HG03558 (cell line): ENCODE measurements at regions not wholly inside any gene's neighbourhood (a gene's known extent, or its start where the extent isn't known, plus 50 kb on each side); places are given as distances from the start of the nearest gene placed in this dataset.
"Not testable (repeated sequence)": the region's sequence is repeated elsewhere in the genome, so short reads cannot be mapped to it uniquely, and the experiment has no call there.

ENCODE experiments used
- ATAC-seq: cut with Tn5 transposase; IDR thresholded peaks from one replicate; pipeline ENCODE4 v1.9.1; 2021; ENCODE audit warnings: moderate number of reproducible peaks; ENCODE audit not compliant: unreplicated experiment; ENCODE audit errors: extremely low read depth

DNA sequence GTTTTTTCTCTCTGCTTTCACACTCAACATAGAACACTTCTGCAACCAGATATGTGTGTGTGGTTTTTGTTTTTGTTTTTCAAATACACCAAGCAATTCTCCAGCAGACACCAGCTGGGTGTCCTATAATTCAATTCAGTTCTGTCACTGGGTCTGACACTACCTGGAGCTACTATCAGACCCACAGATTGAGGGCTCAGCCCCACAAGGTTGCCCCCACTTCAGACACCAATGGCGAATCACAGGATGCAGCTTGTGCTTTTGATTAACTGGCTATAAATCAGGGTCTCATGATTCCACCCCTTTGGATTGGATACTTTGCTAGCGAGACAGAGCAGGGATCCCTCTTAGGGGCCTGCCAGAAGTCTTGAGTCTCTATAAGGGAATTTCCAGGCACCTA, 462.2 kb upstream of the NRP1 start:
- ATAC-seq = no peak

DNA sequence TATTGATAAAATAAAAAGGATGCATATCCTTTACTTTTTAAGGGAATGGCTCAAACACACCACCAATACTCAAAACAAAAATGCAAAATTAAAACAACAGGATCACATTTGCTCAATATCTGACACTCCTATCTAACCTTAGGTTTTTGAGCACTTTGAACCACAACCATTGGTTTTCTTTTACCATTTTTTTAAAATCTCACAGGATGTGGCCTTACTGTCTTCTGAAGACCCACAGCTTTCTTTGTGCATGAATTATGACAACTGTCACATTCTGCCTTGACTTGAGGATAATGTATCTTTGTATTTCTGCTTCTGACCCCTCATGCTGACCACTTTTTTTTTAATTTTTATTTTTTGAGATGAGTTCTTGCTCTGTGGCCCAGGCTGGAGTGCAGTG, 461.1 kb upstream of the NRP1 start:
- no peak for ATAC-seq

DNA sequence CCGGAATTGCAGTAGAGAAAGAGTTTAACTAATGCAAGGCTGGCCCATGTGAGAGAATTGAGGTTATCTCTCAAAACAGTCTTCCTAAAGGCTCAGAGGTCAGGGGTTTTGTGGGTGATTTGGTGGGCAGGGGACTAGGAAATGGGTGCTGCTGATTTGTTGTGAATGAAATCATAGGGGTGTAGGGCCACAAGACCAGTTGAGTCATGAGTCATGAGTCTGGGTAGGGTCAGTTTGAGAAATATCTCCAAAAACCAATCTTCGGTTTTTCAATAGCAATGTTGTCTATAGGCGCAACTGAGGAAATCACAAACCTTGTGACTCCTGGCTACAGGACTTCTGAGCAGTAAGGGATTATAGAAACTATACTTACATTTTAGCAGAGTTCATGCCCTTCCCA, 460.0 kb upstream of the NRP1 start:
- ATAC-seq = no peak

DNA sequence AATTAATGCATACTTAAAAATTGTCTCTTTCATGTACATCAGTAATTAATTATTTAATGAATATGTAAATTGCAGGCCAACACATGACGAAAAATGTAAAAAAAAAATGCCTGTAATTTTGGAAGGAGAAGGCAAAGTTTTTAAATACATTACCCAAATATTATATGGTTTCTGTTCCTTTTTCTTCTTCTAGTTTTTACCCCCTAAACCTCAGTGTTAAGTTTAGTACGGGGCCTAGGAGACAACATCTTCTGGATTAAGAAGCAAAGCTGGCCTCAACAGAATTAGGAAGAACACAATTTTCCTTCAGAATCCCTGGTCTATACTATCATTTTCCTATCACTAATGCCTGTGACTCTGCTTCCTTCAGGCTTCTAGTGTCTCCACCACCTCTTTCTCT, 459.3 kb upstream of the NRP1 start:
- no peak for ATAC-seq

DNA sequence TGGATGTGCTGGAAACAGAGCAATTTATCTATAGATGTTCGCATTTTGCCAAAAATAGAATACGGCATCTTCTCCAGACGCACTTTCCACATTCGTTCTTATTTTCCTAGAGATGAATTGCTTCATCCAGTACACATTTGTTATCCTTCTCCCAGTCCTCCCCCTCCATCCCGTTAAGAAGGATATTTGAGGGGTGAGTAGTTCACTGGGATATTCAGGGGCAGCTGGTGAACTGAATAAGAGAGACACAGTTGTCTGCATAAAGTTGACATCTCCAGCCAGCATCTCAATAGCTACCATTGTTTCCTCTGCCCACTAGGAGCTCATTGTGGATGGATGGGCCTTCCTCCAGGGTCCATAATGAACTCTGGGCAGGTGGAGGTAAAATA, 456.8 kb upstream of the NRP1 start:
- no peak for ATAC-seq

DNA sequence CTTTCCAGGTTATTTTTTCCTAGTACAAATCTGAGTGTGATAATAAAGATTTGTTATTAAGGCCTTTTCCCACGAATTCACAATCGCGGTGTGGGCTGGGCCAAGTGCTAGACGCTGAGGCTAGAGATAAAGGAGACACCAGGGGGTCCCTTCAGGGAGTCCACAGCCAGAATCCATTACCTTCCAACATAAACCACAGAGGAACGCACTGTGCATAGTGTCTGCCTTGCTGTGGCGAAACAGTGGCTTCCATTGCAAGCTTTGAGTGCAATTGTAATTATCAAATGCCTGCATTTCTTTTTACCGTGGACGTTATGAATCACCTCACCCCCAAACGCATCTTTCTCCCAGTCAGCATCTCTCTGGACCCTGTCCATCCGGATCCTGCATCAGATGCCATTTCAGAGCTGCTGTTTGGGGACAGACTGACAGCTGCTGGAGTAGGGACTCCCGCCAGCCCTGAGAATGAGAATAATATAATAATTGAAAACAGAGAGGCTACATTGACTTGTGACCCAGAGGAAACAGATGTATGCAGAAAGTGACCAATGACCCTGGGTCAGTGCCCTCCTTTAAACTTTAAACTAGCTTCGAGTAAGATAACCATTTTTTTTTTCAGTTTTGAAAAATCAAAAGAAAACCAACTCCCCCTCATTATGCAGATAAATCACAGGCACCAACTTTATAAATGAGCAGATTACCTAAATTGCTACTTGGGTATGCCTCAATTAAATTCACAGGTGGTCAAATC, 456.2 kb upstream of the NRP1 start:
- no peak for ATAC-seq

DNA sequence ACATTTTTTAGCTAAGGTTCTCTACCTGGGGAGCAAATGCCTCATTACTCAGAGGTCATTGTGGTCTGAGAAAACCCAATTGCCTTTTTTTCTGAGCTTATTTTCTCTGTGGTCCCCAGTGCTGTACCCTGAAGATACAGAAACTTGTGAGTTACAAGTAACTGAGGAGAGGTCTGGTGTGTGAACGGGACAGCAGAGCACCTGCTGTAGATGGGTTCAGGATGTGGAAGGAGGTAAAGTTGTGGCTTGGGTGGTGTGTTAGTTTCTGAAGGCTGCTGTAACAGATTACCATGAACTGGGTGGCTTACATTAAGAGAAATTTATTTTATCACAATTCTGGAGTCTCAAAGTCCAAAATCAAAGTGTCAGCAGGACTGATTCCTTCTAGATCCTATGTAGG, 449.1 kb upstream of the NRP1 start:
- no peak for ATAC-seq

DNA sequence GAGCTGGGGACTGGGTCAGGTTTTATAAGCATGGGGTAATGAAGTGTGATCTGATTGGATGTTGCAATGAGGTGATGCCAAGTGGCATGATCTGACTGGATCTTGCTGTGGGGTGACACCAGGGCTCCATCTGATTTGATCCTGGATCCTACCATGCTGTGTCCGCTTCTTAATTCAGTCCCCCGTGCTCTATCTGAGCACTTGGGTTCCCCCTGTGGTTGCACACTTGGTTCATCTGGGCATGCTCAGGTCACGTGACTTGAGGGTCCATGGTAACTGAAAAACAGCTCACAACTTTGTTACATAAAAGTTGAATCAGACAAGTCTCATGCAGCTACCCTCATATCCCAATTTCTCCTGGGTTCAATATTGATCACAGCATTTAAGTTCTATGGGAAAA, 448.6 kb upstream of the NRP1 start:
- no peak for ATAC-seq

DNA sequence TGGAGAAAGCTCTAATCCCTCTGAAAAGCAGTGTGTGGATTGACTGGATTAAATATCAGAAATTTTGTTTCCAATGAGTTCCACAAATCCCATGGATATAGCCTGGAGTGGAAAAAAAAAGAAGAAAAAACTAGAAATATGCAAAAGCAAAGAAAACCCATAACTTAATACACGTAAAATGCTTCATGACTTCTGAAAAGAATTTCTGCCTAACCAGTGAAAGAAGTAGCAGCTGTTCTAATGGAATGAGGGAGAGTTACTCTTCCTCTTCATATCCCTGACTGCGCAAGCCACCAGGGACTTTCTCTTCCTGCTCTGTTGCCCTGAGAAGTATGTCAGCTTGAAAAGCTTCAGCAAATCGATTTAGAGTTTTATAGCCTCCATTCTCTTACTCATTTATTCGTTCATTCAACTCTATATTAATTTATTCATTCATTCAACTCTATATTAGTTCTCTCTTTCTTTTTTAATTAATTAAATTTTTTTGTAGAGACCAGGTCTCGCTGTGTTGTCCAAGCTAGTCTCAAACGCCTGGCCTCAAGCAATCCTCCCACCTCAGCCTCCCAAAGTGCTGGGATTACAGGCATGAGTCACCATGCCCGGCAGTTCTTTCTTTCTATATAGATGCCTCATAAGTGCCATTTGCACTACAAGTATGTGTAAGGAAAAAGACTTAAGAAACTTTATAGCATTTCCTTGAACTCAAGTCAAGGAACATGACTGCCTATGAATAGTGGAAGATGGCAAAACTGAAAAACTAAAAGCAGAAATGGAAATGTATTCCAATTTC, 447.3 kb upstream of the NRP1 start:
- ATAC-seq = no peak

DNA sequence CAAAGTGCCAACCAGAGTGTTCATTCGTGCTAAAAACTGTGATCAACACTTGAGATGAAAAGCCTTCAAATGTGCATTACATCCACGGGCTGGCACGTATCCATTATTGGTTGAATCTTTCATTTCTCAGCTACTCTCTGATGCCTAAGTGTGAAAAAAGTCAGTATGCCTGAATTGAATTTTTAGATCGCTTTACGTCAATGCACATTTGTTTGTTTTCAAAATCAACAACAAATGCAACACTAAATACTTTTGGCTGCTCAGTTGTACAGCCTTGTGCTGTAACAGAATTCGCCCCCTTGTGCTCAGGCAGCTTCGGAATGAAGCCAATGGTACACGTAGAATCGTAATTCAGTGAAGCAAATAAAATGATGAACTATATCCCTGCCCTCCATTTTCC, 446.5 kb upstream of the NRP1 start:
- ATAC-seq = no peak

DNA sequence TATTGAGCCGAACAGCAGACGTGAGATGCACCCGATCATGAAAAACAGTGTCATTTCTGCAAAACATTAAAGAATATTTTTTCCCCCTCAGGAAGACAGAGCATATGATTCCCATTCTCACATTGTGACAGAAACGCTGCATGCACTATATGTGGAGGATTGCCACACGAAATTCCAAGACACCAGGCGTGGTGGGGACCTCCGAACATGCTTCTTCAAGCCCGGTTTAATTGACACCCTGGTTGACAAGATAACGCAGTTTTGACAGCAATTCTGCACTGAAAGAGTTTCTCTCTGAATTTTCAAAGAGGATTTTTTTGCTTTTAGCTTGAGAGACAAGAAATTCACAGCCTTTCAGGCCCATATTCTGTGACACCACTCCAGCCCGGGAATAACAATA, 442.8 kb upstream of the NRP1 start:
- ATAC-seq = no peak

DNA sequence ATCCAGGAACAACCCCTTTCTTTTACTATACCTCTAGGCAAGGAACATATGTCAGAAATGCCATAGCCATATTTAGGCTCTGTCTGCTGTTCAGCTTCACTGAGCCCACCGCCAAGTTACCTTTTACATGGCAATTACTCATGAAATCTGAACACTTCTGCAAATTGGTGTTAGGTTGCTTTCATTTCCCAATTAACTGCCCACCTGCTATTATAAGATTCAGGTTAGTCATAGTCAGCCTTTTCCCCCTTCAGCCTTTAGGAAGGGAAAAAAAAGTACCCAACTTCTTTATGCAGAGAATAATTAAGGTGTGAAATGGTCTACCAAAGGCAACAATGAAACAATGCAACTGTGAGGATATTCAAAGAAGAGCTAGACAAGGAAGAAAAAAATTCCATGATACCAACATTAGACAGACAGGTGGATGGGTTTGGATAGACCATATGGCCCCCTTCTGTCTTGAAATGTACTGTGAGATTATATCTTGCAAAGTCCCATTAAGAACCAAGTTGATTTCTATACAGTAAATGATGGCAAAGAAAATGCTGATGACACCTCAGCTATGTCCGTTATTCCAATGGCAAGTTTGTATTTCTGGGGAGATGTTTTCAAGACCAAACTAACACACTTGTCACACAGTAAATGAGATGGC, 442.1 kb upstream of the NRP1 start:
- no peak for ATAC-seq

DNA sequence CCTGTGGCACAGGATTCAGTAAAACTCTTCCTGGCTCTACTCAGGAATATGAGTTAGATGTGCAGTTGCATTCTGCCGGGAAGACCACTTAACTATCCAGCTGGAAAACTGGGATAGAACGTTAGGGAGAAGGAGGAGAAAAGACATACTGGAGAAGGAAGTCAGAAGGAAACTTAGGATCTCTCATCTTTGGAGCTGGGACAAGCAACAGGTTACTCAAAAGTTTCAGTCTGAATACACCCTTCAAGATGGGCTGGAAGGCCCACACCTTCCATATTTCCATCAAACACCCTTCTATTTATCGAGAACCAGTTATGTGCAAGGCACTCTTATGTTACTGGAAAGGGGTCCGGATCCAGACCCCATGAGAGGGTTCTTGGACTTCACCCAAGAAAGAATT, 440.4 kb upstream of the NRP1 start:
- ATAC-seq = no peak

DNA sequence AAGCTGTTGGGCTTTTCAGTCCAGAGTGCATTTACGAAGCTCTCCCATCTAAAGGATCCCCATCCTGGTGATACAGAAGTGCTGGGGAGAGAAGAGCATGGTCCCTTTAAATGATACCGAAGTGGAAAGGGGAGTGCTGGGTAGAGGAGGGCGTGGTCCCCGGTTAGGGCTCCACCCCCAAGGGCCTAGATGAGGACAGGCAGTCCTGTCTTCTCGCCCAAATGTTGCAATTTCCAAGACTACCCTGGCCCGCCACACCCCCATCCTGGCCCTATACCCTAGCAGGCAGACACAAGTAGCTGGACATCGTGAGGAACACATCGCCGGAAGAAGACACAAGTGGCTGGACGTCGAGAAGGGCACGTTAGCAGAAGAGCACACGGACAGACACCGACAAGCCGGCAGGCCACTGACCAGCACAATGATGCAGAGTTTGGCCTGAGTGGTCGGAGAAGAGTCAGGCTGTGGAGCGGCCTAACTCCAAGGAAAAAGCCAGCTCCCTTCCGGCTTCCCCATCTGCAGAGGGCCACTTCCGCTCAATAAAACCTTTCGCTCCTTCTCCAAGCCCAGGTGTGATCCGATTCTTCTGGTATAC, 439.5 kb upstream of the NRP1 start:
- no peak for ATAC-seq

DNA sequence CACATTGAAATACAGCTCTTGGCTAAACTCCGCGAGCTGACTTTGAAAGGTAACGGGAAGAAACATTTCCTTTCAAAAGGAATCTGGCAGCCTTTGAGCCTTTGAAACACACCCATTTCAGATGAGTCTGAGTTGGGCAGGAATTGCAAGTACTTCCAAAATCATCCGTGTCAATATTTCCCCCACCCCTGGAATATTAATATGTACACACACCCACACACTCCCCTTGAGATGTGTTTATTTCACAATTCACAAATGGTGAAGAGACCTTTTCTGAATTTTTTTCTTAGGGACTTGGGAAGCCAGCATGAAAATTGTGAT, 438.7 kb upstream of the NRP1 start:
- no peak for ATAC-seq

DNA sequence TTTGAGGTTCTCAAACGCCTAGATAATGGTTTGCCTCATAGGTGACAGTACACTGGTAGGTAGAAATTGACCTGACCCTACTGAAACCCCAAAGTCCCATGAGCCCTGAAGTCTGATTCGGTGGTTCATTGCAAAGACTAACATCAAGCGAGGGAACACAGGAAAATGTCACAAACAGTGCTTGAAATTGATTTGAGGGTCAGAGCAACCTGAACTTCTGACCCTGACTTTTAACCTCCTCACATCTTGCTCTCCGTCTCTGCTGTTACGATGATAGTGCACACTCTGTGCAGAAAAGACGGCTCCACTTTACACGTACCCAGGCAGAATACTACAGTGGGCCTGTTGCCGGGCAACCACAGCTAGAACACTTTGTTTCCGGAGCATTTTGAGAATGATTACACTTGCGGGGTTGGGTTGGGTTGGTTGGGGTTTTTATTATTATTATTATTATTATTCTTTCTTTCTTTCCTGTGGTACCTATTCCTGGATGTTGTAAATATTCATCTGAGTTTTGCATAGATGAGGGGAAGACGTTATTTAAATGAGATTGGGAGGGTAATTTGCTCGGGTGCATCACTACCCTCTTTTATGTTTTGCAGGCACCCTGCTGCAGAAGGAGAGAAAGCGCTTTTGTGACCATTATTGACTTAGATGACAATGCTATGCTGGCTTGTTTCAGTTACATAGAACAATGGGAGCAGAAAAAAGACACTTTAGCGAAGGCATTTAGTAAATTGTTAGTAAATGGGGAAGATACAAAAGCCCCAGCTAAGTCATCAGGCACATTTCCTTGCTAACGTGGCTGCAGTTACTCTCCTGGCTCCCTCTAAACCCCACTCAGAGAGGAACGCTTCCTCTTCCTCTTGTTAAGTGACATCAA, 438.1 kb upstream of the NRP1 start:
- no peak for ATAC-seq

DNA sequence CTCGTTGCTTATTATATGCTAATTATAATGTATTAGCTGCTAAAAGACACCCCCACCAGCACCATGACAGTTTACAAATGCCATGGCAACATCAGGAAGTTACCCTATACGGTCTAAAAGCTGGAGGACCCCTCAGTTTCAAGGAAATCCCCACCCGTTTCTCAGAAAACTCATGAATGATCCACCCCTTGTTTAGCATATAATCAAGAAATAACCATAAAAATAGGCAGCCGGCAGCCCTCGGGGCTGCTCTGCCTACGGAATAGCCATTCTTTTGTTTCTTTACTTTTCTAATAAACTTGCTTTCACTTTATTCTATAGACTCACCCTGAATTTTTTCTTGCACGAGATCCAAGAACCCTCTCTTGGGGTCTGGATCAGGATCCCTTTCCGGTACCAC, 437.4 kb upstream of the NRP1 start:
- ATAC-seq = not testable (repeated sequence)

DNA sequence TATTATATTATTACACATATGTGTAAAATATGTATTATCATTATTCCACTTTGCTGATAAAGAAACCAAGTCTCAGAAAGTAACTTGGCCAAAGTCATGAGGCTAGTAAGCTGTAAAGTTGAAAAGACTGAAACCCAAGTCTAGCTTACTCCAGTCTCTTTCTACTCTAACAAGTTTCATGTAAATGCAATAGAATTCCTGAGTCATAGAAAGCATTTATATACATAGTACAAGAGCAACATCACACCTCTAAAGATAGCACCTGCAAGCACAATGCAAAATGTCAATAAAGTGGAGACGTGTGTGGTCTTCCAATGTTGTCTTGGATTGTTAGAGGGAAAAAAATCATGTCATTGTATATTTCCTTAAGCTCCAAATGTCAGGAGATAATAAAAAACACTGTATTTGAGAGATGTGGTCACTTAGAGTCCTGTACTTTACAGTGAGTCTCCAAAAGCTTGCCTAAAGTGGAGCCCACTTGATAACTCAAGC, 430.3 kb upstream of the NRP1 start:
- no peak for ATAC-seq

DNA sequence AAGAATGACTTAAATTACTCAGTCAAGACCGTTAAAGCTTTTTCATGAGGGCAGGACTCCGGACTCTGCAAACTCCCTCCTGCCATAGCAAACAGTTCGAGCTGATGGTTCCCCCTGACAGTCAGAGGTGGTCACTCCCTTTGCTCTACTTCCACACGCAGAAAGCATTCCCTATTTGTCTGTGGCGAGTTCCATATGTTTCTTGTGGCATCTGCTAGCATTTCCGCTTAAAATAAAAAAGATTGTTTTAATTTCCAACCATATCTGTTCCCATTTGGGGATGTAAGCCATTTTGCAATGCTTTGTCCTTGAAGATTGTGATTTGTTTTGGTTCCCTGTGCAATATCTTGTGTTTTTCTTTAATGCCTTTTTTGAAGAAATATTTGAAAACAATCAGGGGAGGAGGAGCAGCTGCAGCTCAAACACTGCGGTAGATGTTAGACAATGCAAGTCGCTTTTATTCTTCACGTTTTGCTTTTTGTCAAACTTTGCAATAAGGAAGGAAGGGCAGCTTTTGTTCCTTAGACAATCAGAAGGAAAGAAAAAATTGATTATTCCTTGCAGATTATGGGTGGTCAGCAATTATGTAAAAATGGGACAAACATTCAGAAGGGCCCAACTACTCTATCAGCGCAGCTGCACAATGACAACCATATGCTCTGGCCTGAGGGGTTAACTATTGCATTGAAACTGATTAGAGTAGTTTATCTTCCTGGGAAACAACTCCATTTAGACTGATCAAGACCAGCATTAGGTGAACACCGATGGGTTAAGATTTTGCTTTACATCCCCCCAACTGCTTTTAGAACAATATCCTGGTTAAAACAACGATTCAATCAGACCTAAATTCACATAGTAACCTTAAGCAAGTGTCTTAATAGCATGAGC, 425.8 kb upstream of the NRP1 start:
- no peak for ATAC-seq
